ENCODE measurements at regions not wholly inside any gene's neighbourhood (a gene's known extent, or its start where the extent isn't known, plus 50 kb on each side); places are given as distances from the start of the nearest gene placed in this dataset.

GRCh38 chr2:40797120-40797519 lies 345.2 kb upstream of the SLC8A1 start:
- H3K27ac ChIP-seq (ENCODE audit: low read depth in 1 of 2, low read length in 2 of 2) = no peak overlapping the region
- H3K27me3 ChIP-seq (ENCODE audit: control insufficient read depth in 4 of 4, insufficient read depth in 4 of 4, low read length in 3 of 4) = no peaks in the 10 kb centered on the region
- H3K9ac ChIP-seq (ENCODE audit: low read depth in 1 of 2, low read length in 2 of 2) = no peak overlapping the region
- 53% methylated on average over 2 of the region's 2 CpGs for WGBS
- TF ChIP-seq RAD21 (IDR thresholded peaks at IDR 0.05) (no peak), YY1 (IDR thresholded peaks at IDR 0.05) (no peak)
- TF ChIP-seq, protein P1, sequence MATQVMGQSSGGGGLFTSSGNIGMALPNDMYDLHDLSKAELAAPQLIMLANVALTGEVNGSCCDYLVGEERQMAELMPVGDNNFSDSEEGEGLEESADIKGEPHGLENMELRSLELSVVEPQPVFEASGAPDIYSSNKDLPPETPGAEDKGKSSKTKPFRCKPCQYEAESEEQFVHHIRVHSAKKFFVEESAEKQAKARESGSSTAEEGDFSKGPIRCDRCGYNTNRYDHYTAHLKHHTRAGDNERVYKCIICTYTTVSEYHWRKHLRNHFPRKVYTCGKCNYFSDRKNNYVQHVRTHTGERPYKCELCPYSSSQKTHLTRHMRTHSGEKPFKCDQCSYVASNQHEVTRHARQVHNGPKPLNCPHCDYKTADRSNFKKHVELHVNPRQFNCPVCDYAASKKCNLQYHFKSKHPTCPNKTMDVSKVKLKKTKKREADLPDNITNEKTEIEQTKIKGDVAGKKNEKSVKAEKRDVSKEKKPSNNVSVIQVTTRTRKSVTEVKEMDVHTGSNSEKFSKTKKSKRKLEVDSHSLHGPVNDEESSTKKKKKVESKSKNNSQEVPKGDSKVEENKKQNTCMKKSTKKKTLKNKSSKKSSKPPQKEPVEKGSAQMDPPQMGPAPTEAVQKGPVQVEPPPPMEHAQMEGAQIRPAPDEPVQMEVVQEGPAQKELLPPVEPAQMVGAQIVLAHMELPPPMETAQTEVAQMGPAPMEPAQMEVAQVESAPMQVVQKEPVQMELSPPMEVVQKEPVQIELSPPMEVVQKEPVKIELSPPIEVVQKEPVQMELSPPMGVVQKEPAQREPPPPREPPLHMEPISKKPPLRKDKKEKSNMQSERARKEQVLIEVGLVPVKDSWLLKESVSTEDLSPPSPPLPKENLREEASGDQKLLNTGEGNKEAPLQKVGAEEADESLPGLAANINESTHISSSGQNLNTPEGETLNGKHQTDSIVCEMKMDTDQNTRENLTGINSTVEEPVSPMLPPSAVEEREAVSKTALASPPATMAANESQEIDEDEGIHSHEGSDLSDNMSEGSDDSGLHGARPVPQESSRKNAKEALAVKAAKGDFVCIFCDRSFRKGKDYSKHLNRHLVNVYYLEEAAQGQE (IDR thresholded peaks at IDR 0.05) = no peak
- no peak for DNase-seq (ENCODE audit: low spot score)
- no peaks in the 10 kb centered on the region for H3K9me3 ChIP-seq (ENCODE audit: control insufficient read depth in 4 of 4, low read length in 3 of 4)
- H3K36me3 ChIP-seq (ENCODE audit: control insufficient read depth in 4 of 4, insufficient read depth in 3 of 4, low read depth in 1 of 4, low read length in 3 of 4) = no peaks in the 10 kb centered on the region
- no peaks in the 10 kb centered on the region for H3K4me1 ChIP-seq (ENCODE audit: control insufficient read depth in 4 of 4, insufficient read depth in 4 of 4, low read length in 3 of 4)
- no peak overlapping the region for H3K4me3 ChIP-seq (ENCODE audit: low read depth in 1 of 3, low read length in 3 of 3)

- no peak overlapping the region for H3K9ac ChIP-seq (ENCODE audit: low read depth in 1 of 2, low read length in 2 of 2)
- H3K36me3 ChIP-seq (ENCODE audit: control insufficient read depth in 4 of 4, insufficient read depth in 3 of 4, low read depth in 1 of 4, low read length in 3 of 4) = no peaks in the 10 kb centered on the region
- H3K27ac ChIP-seq (ENCODE audit: low read depth in 1 of 2, low read length in 2 of 2) = no peak overlapping the region
- H3K4me3 ChIP-seq (ENCODE audit: low read depth in 1 of 3, low read length in 3 of 3) = no peak overlapping the region
- no peaks in the 10 kb centered on the region for H3K9me3 ChIP-seq (ENCODE audit: control insufficient read depth in 4 of 4, low read length in 3 of 4)
- no peak for DNase-seq (ENCODE audit: low spot score)
- WGBS = 73% methylated on average over 2 of the region's 2 CpGs
- no peaks in the 10 kb centered on the region for H3K4me1 ChIP-seq (ENCODE audit: control insufficient read depth in 4 of 4, insufficient read depth in 4 of 4, low read length in 3 of 4)
- TF ChIP-seq GABPA (IDR thresholded peaks at IDR 0.05 in 1 of 2, conservative IDR thresholded peaks at IDR 0.05 in 1 of 2) (no peak), NR2F2 (IDR thresholded peaks at IDR 0.05) (no peak), YY1 (IDR thresholded peaks at IDR 0.05) (no peak), TAF1 (conservative IDR thresholded peaks at IDR 0.05) (no peak), FOXA2 (IDR thresholded peaks at IDR 0.05) (no peak), RAD21 (IDR thresholded peaks at IDR 0.05) (no peak), CTCF (IDR thresholded peaks at IDR 0.05; ENCODE audit: low read depth, low read length, missing input control) (no peak), EGR1 (IDR thresholded peaks at IDR 0.05; ENCODE audit: low read depth in 2 of 2) (no peak), RXRA (IDR thresholded peaks at IDR 0.05) (no peak), FOXA1 (IDR thresholded peaks at IDR 0.05) (no peak), HNF4A (conservative IDR thresholded peaks at IDR 0.05) (no peak), JUND (IDR thresholded peaks at IDR 0.05) (no peak), HNF4G (IDR thresholded peaks at IDR 0.05) (no peak), SP1 (IDR thresholded peaks at IDR 0.05) (no peak), MAX (IDR thresholded peaks at IDR 0.05) (no peak)
- TF ChIP-seq, protein P2, sequence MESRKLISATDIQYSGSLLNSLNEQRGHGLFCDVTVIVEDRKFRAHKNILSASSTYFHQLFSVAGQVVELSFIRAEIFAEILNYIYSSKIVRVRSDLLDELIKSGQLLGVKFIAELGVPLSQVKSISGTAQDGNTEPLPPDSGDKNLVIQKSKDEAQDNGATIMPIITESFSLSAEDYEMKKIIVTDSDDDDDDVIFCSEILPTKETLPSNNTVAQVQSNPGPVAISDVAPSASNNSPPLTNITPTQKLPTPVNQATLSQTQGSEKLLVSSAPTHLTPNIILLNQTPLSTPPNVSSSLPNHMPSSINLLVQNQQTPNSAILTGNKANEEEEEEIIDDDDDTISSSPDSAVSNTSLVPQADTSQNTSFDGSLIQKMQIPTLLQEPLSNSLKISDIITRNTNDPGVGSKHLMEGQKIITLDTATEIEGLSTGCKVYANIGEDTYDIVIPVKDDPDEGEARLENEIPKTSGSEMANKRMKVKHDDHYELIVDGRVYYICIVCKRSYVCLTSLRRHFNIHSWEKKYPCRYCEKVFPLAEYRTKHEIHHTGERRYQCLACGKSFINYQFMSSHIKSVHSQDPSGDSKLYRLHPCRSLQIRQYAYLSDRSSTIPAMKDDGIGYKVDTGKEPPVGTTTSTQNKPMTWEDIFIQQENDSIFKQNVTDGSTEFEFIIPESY (IDR thresholded peaks at IDR 0.05) = no peak
- TF ChIP-seq, protein P1 (IDR thresholded peaks at IDR 0.05) = no peak
- TF ChIP-seq, protein P3, sequence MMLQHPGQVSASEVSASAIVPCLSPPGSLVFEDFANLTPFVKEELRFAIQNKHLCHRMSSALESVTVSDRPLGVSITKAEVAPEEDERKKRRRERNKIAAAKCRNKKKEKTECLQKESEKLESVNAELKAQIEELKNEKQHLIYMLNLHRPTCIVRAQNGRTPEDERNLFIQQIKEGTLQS (IDR thresholded peaks at IDR 0.05) = no peak
- no peaks in the 10 kb centered on the region for H3K27me3 ChIP-seq (ENCODE audit: control insufficient read depth in 4 of 4, insufficient read depth in 4 of 4, low read length in 3 of 4)
Observed at GRCh38 chr2:40803900-40804299, 352.0 kb upstream of the SLC8A1 start.
